Pancreas (tissue), 10 donors: ENCODE measurements at regions not wholly inside any gene's neighbourhood (a gene's known extent, or its start where the extent isn't known, plus 50 kb on each side); places are given as distances from the start of the nearest gene placed in this dataset.

Experiments used
- ATAC-seq, 4 donors: fragments of 200-7000 bp; cut with Tn5 transposase; one replicate each; pipeline versions ENCODE4 v1.8.0 to v1.9.1; 2020; ENCODE audit warnings: mild to moderate bottlenecking in 4 of 4, moderate library complexity in 4 of 4
- DNase-seq, 6 donors: peaks; one replicate each; pipeline ENCODE4 v3.0.0-alpha.2; 2020
- FAIRE-seq: peaks from 2 replicates; lab custom pipeline; 2012; peaks lifted over from hg19 to GRCh38; lab: Jason Lieb, UNC
- H3K27ac ChIP-seq, 4 donors: fragments of 200-600 bp; sonication (generic); 1 replicate in 3 of 4; 2 replicates in 1 of 4; pipeline versions ENCODE4 v1.5.0 to v1.8.0; 2020
- H3K27me3 ChIP-seq, 4 donors: fragments of 200-600 bp; one replicate each; pipeline ENCODE4 v1.8.0; 2021
- H3K36me3 ChIP-seq, 3 donors: fragments of 200-600 bp; sonication (generic) in 1 of 3; one replicate each; pipeline versions ENCODE4 v1.5.0 to v1.8.0; 2020 to 2021
- H3K4me1 ChIP-seq, 3 donors: fragments of 200-600 bp; one replicate each; pipeline ENCODE4 v1.8.0; 2021
- H3K4me3 ChIP-seq, 4 donors: fragments of 200-600 bp; sonication (generic) in 2 of 4; one replicate each; pipeline versions ENCODE4 v1.5.0 to v1.8.0; 2020 to 2021
- H3K9me3 ChIP-seq, 4 donors: fragments of 200-600 bp; one replicate each; pipeline ENCODE4 v1.8.0; 2021
- CTCF ChIP-seq, 4 donors: fragments of 200-600 bp; sonication (generic) in 3 of 4; IDR thresholded peaks; one replicate each; pipeline versions ENCODE4 v1.5.0 to v1.8.0; 2021; ENCODE audit warnings: antibody characterized with exemption in 4 of 4
- WGBS, 2 donors: extraction: QIAGEN DNeasy Blood & Tissue Kit; methylation state at CpG; one replicate each; pipeline ENCODE4 v1.1.7; 2013; 5-methylcytosine and 5-hydroxymethylcytosine counted together
- intact Hi-C, 3 donors: fragments of 100-400 bp; cut with DNase I; formaldehyde crosslinking; loops; one replicate each; pipeline versions ENCODE4 v1.11.1 to v1.14.2; 2022
- donor health status: healthy with polysubstance abuse.
- donor health status: DM: no; HTN: no; CAD: no; lungs with moderate emphysema.
- donor health status: DM: no; HTN: no; CAD: no.
- donor health status: control.
- donor health status: control.
- donor health status: Bipolar disorder and iron deficiency.
- donor health status: DM: yes; HTN: yes; CAD: no.
- donor health status: DM: no; HTN: no; CAD: no.
- donor health status: DM: no; HTN: no; CAD: no.
- donor health status: DM: yes; HTN: yes; CAD: no.

GRCh38 chr4:38326499-38326898 lies 337.5 kb upstream of the KLF3 start:
- ATAC-seq (no peak), FAIRE-seq (no peak), DNase-seq (no peak)
- no peak for TF ChIP-seq CTCF (IDR thresholded peaks at IDR 0.05)
- Histone ChIP-seq H3K27ac (no peak overlapping the region), H3K27me3 (no peaks in the 10 kb centered on the region), H3K4me3 (no peak overlapping the region), H3K4me1 (peaks cover 0 to 3% (median 0%) of the 10 kb centered on the region in 3 donors), H3K9me3 (no peaks in the 10 kb centered on the region), H3K36me3 (no peaks in the 10 kb centered on the region)
- WGBS, 2 donors: 88 to 92% methylated on average over 3 of the region's 3 CpGs
- intact Hi-C loops: loop anchor here in 2 of 3 donors (10.0 kb wide), 3 partner anchors 58 to 358 kb away; no protein-coding TSS in a partner anchor

- no peak for TF ChIP-seq CTCF (IDR thresholded peaks at IDR 0.05)
- DNase-seq (no peak), FAIRE-seq (no peak), ATAC-seq (no peak)
- Histone ChIP-seq H3K36me3 (no peaks in the 10 kb centered on the region), H3K4me1 (peaks cover 0 to 3% (median 0%) of the 10 kb centered on the region in 3 donors), H3K9me3 (no peaks in the 10 kb centered on the region), H3K27me3 (no peaks in the 10 kb centered on the region), H3K27ac (no peak overlapping the region), H3K4me3 (no peak overlapping the region)
- intact Hi-C loops: loop anchor here in 2 of 3 donors (10.0 kb wide), 3 partner anchors 58 to 358 kb away; no protein-coding TSS in a partner anchor
These were observed 336.8 kb upstream of the KLF3 start for GRCh38 chr4:38327174-38327573.

GRCh38 chr4:38328989-38329729 lies 334.8 kb upstream of the KLF3 start:
- DNase-seq: no peak
- no peaks in the 10 kb centered on the region for H3K9me3 ChIP-seq
- no peak overlapping the region for H3K4me3 ChIP-seq
- no peaks in the 10 kb centered on the region for H3K27me3 ChIP-seq
- no peak for FAIRE-seq
- peaks cover 0 to 3% (median 0%) of the 10 kb centered on the region in 3 donors for H3K4me1 ChIP-seq
- no peaks in the 10 kb centered on the region for H3K36me3 ChIP-seq
- 49 to 70% methylated on average over 8 of the region's 8 CpGs for WGBS, 2 donors
- intact Hi-C loops: loop anchor here in 2 of 3 donors (10.0 kb wide), 3 partner anchors 56 to 356 kb away; no protein-coding TSS in a partner anchor
- no peak for ATAC-seq
- no peak for TF ChIP-seq CTCF (IDR thresholded peaks at IDR 0.05)
- H3K27ac ChIP-seq: no peak overlapping the region

- peaks cover 0 to 11% (median 0%) of the 10 kb centered on the region in 3 donors for H3K4me1 ChIP-seq
- 85 to 86% methylated on average over 1 of the region's 1 CpG for WGBS, 2 donors
- no peaks in the 10 kb centered on the region for H3K27me3 ChIP-seq
- no peak overlapping the region for H3K4me3 ChIP-seq
- H3K27ac ChIP-seq: no peak overlapping the region
- DNase-seq: no peak
- H3K9me3 ChIP-seq: no peaks in the 10 kb centered on the region
- intact Hi-C loops: no loop called here
- no peak for ATAC-seq
- no peaks in the 10 kb centered on the region for H3K36me3 ChIP-seq
- FAIRE-seq: no peak
- TF ChIP-seq CTCF (IDR thresholded peaks at IDR 0.05): no peak
These were observed 333.7 kb upstream of the KLF3 start for GRCh38 chr4:38330321-38330720.

- intact Hi-C loops: no loop called here
These were observed 333.1 kb upstream of the KLF3 start for GRCh38 chr4:38330936-38331335.

More at GRCh38 chr4:38330936-38331335, 333.1 kb upstream of the KLF3 start:
- DNase-seq (no peak), ATAC-seq (no peak), FAIRE-seq (no peak)
- no peak for TF ChIP-seq CTCF (IDR thresholded peaks at IDR 0.05)
- WGBS, 2 donors: 79 to 89% methylated on average over 7 of the region's 7 CpGs
- H3K9me3 ChIP-seq: no peaks in the 10 kb centered on the region
- no peaks in the 10 kb centered on the region for H3K36me3 ChIP-seq
- no peak overlapping the region for H3K4me3 ChIP-seq
- H3K27me3 ChIP-seq: no peaks in the 10 kb centered on the region
- no peak overlapping the region for H3K27ac ChIP-seq
- peaks cover 0 to 11% (median 0%) of the 10 kb centered on the region in 3 donors for H3K4me1 ChIP-seq
